Naive thymus-derived CD4-positive, alpha-beta T cell (primary cell): ENCODE measurements at regions not wholly inside any gene's neighbourhood (a gene's known extent, or its start where the extent isn't known, plus 50 kb on each side); places are given as distances from the start of the nearest gene placed in this dataset.

ENCODE experiments used
- ATAC-seq: fragments of 150-1000 bp; cut with Tn5 transposase; 2 replicates; pipeline ENCODE4 v1.10.0; 2021; ENCODE audit warnings: mild to moderate bottlenecking, moderate library complexity
- CTCF ChIA-PET: fragments of 350-600 bp; sonication (Branson Sonifier 250); formaldehyde crosslinking; loops from one replicate; lab custom pipeline; 2021; ENCODE audit warnings: antibody characterized with exemption; lab: Charles Lee
- POLR2A ChIA-PET: fragments of 350-600 bp; sonication (Branson Sonifier 250); formaldehyde crosslinking; loops from one replicate; lab custom pipeline; 2021; ENCODE audit warnings: antibody characterized with exemption, inconsistent platforms; lab: Charles Lee
- DNase-seq, 9 donors: peaks; one replicate each; pipeline versions ENCODE4 v3.0.0 to v3.0.0-alpha.2; 2020 to 2022; ENCODE audit warnings: mixed read lengths in 1 of 9
- H3K27ac ChIP-seq: one replicate; pipeline ENCODE4 v1.7.0; 2013; ENCODE audit warnings: mild to moderate bottlenecking, low read depth, low read length, moderate library complexity
- H3K27me3 ChIP-seq, 2 donors: one replicate each; pipeline ENCODE4 v1.7.0; 2013; ENCODE audit warnings: low read length in 2 of 2, mild to moderate bottlenecking in 2 of 2, moderate library complexity in 2 of 2; ENCODE audit not compliant: control insufficient read depth in 2 of 2, insufficient read depth in 2 of 2
- H3K36me3 ChIP-seq, 3 experiments: 1 replicate in 2 of 3; 2 replicates in 1 of 3; pipeline ENCODE4 v1.7.0; 2013; ENCODE audit warnings: low read length in 3 of 3, mild to moderate bottlenecking in 3 of 3, moderate library complexity in 1 of 3; ENCODE audit not compliant: insufficient read depth in 3 of 3, control insufficient read depth in 2 of 3
- H3K4me1 ChIP-seq, 2 donors: one replicate each; pipeline ENCODE4 v1.7.0; 2013; ENCODE audit warnings: low read length in 2 of 2, mild to moderate bottlenecking in 2 of 2, moderate library complexity in 1 of 2; ENCODE audit not compliant: control insufficient read depth in 2 of 2, insufficient read depth in 2 of 2
- H3K4me3 ChIP-seq: 2 replicates; pipeline ENCODE4 v1.7.0; 2013; ENCODE audit warnings: mild to moderate bottlenecking, low read length
- H3K9me3 ChIP-seq, 3 experiments: 1 replicate in 2 of 3; 2 replicates in 1 of 3; pipeline ENCODE4 v1.7.0; 2013; ENCODE audit warnings: low read length in 3 of 3; ENCODE audit not compliant: control insufficient read depth in 2 of 3
- H3K27ac Mint-ChIP-seq, 9 donors: one replicate each; pipeline ENCODE4 v1.8.0; 2020 to 2022; ENCODE audit warnings: mixed read lengths in 9 of 9, mild to moderate bottlenecking in 8 of 9, moderate library complexity in 5 of 9, inconsistent platforms in 2 of 9
- H3K27me3 Mint-ChIP-seq, 5 donors: one replicate each; pipeline ENCODE4 v1.8.0; 2021 to 2022; ENCODE audit warnings: mixed read lengths in 5 of 5, mild to moderate bottlenecking in 1 of 5
- H3K36me3 Mint-ChIP-seq, 5 donors: one replicate each; pipeline ENCODE4 v1.8.0; 2020 to 2022; ENCODE audit warnings: mixed read lengths in 5 of 5, mild to moderate bottlenecking in 3 of 5, inconsistent platforms in 1 of 5
- H3K4me1 Mint-ChIP-seq, 7 donors: one replicate each; pipeline ENCODE4 v1.8.0; 2020 to 2022; ENCODE audit warnings: mixed read lengths in 7 of 7, mild to moderate bottlenecking in 3 of 7, inconsistent platforms in 1 of 7
- H3K4me3 Mint-ChIP-seq, 10 donors: one replicate each; pipeline ENCODE4 v1.8.0; 2020 to 2022; ENCODE audit warnings: mild to moderate bottlenecking in 10 of 10, mixed read lengths in 10 of 10, moderate library complexity in 6 of 10, inconsistent platforms in 2 of 10
- H3K9me3 Mint-ChIP-seq, 11 donors: one replicate each; pipeline ENCODE4 v1.8.0; 2020 to 2022; ENCODE audit warnings: mixed read lengths in 11 of 11, mild to moderate bottlenecking in 4 of 11, inconsistent platforms in 1 of 11, moderate library complexity in 1 of 11
- intact Hi-C, 2 donors: fragments of 100-400 bp; cut with micrococcal nuclease; formaldehyde crosslinking; loops; one replicate each; pipeline ENCODE4 v1.15.1; 2023

DNA sequence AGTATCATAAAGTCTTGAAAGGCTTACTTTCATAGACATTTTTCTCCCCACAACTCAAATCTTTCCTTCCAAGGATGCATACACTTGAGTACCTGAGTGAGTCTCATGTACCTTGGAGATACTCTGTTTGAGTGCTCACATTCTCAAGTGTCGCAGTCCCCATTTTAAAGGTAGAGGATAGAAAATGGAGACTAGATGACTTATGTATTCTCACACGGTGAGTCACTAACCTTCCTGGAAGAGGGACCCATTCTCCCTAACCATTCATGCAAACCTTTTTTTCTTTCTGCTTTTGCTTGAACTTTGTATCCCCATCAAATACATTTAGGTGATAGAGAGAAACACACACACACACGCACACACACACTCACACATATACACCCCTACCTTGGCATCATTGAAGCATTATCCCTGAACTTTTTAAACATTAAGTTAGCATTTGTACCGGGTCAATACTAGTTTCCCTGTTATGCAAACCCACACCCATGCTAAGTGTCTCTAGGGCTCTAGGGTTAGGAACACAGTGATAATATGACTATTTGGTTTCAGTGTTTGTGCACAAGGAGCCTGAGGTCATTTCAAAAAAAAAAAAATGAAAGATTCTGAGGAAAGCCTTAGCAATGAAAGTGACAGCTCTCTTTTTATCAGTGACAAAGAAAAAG, 236.2 kb downstream of the IKZF2 start:
- Histone ChIP-seq H3K4me1 (no peaks in the 10 kb centered on the region), H3K27me3 (no peaks in the 10 kb centered on the region), H3K4me3 (no peak overlapping the region), H3K36me3 (no peaks in the 10 kb centered on the region), H3K27ac (no peak overlapping the region), H3K9me3 (no peaks in the 10 kb centered on the region)
- DNase-seq (no peak), ATAC-seq (no peak)
- no peak overlapping the region for H3K4me3 Mint-ChIP-seq
- no peaks in the 10 kb centered on the region for H3K27me3 Mint-ChIP-seq
- H3K4me1 Mint-ChIP-seq: peaks cover 0 to 4% (median 0%) of the 10 kb centered on the region in 7 donors
- peaks cover 0 to 1% (median 0%) of the 10 kb centered on the region in 11 donors for H3K9me3 Mint-ChIP-seq
- no peak overlapping the region for H3K27ac Mint-ChIP-seq
- CTCF ChIA-PET: no interaction called here
- intact Hi-C loops: no loop called here
- POLR2A ChIA-PET: no interaction called here
- H3K36me3 Mint-ChIP-seq: no peaks in the 10 kb centered on the region

DNA sequence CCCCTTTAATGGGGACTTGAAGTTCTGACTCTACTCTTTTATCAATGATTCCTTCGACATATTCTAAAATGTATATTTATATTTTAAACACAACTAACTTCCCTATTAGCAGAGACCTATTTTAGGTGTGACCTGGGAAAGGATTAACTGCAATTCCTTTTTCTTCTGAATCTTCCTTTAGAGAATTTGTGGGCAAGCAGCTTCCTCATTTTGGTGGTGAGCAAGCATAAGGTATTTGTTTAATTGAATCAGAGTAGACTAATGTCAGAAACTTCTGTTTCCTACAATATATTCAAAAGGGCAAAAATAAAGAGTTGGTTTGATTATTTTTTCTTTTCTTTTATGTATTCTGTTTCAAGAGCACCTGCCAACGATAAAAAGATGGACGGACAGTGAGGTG, 237.0 kb downstream of the IKZF2 start:
- Mint-ChIP-seq H3K27me3 (no peaks in the 10 kb centered on the region), H3K9me3 (peaks cover 0 to 1% (median 0%) of the 10 kb centered on the region in 11 donors), H3K4me1 (peaks cover 0 to 4% (median 0%) of the 10 kb centered on the region in 7 donors), H3K4me3 (no peak overlapping the region), H3K27ac (no peak overlapping the region), H3K36me3 (no peaks in the 10 kb centered on the region)
- H3K27me3 ChIP-seq: no peaks in the 10 kb centered on the region
- H3K36me3 ChIP-seq: no peaks in the 10 kb centered on the region
- H3K27ac ChIP-seq: no peak overlapping the region
- H3K4me1 ChIP-seq: no peaks in the 10 kb centered on the region
- ChIA-PET POLR2A (no interaction called here), CTCF (no interaction called here)
- intact Hi-C loops: no loop called here
- H3K4me3 ChIP-seq: no peak overlapping the region
- H3K9me3 ChIP-seq: no peaks in the 10 kb centered on the region
- DNase-seq: no peak
- ATAC-seq: no peak

DNA sequence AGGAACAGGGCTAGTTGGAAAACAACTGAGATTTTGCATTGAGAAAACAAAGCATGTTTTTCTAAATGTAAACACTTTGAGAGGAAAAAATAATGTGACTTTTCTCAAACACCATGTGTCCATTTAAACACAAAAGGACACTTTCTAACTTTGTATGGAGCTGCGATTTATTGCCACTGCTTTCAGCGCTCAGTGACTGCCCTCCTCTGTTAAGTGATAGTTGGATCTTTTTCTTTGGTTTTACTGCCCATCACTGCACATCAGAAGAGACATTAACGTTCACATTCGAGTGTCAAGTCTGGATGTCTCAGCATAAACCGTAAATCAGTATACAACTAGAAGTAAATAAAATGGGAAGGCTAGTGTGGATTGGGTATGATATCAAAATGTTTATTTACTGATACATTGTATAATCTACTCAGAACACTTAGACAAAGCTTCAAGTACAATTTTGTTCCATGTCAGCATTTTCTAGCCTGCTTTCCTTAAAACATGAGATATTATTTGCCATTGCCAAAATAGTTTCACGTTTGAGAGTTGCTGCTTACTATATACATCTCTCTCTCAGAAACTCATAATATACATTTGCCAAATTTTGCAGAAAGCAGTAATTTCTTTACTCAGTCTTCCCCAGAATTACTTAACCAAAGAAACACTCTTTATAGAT, 237.6 kb downstream of the IKZF2 start:
- H3K36me3 ChIP-seq: no peaks in the 10 kb centered on the region

DNA sequence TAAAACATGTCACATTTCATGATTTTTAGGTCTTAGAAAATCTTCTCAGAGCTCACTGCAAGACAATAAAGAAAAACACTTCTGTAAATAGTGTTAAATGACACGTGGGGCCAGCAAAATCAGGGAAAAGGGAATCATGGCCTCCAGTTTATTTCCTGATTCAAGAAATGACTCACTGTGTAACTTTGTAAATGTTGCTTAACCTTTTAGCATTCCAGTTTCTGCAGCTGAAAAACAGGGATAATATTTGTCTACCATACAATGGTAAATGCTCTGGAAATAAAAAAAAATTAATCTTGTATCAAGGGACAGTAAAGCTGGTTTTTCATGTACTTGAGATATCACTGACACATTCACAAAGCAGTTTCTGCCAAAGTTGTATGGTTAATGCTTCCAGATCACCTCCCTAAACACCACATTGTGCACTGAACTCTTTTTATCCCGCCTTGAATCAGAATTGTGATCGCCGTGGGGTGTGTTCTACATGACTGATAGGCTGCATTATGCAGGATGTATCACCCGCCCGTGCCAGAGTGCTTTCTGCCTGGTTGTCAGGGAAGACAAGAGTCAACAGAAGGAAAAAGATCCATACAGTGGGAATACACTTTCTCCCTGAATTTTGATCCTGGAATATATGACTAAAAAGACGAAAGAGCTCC, 238.8 kb downstream of the IKZF2 start:
- H3K4me1 ChIP-seq: no peaks in the 10 kb centered on the region
- ATAC-seq: no peak
- Mint-ChIP-seq H3K4me1 (peaks cover 0 to 4% (median 0%) of the 10 kb centered on the region in 7 donors), H3K36me3 (no peaks in the 10 kb centered on the region), H3K9me3 (peaks cover 0 to 1% (median 0%) of the 10 kb centered on the region in 11 donors), H3K4me3 (no peak overlapping the region), H3K27ac (no peak overlapping the region), H3K27me3 (no peaks in the 10 kb centered on the region)
- CTCF ChIA-PET: no interaction called here
- intact Hi-C loops: no loop called here
- H3K4me3 ChIP-seq: no peak overlapping the region
- DNase-seq: no peak
- no peaks in the 10 kb centered on the region for H3K27me3 ChIP-seq
- no peaks in the 10 kb centered on the region for H3K36me3 ChIP-seq
- H3K27ac ChIP-seq: no peak overlapping the region
- H3K9me3 ChIP-seq: no peaks in the 10 kb centered on the region
- POLR2A ChIA-PET: no interaction called here

More for the DNA sequence above, 237.6 kb downstream of the IKZF2 start:
- H3K27ac ChIP-seq: no peak overlapping the region
- no peak for ATAC-seq
- Mint-ChIP-seq H3K9me3 (peaks cover 0 to 1% (median 0%) of the 10 kb centered on the region in 11 donors), H3K27me3 (no peaks in the 10 kb centered on the region), H3K36me3 (no peaks in the 10 kb centered on the region), H3K4me3 (no peak overlapping the region), H3K4me1 (peaks cover 0 to 4% (median 0%) of the 10 kb centered on the region in 7 donors), H3K27ac (no peak overlapping the region)
- ChIA-PET CTCF (interaction anchor here (0.6 kb wide), 1 partner anchor 14 kb away, joined by 3 read pairs; no protein-coding TSS in a partner anchor), POLR2A (no interaction called here)
- H3K4me1 ChIP-seq: no peaks in the 10 kb centered on the region
- H3K9me3 ChIP-seq: no peaks in the 10 kb centered on the region
- intact Hi-C loops: no loop called here
- no peaks in the 10 kb centered on the region for H3K27me3 ChIP-seq
- no peak overlapping the region for H3K4me3 ChIP-seq
- no peak for DNase-seq

DNA sequence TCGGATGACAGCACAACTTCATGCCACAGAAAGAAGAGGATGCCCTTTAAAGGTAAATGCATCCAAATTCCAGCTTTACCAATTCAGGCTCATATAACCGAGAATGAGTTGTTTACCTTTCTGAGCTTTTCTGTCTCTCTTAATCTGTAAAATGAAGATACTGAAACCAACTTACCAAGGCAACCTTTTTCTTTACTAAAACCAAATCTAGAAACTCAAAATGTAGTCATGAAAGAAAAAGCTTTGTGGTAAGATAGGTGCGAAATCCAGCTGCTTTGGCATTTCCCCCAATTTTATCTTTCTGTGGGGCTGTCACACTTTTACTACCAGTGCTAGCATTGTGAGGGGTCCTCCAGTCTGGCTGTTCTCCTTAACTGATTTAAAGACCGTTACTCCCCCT, 240.4 kb downstream of the IKZF2 start:
- Histone ChIP-seq H3K36me3 (no peaks in the 10 kb centered on the region), H3K4me1 (no peaks in the 10 kb centered on the region), H3K27ac (no peak overlapping the region), H3K27me3 (no peaks in the 10 kb centered on the region), H3K9me3 (no peaks in the 10 kb centered on the region), H3K4me3 (no peak overlapping the region)
- Mint-ChIP-seq H3K36me3 (no peaks in the 10 kb centered on the region), H3K27ac (no peak overlapping the region), H3K27me3 (no peaks in the 10 kb centered on the region), H3K9me3 (peaks cover 0 to 1% (median 0%) of the 10 kb centered on the region in 11 donors), H3K4me1 (peaks cover 0 to 4% (median 0%) of the 10 kb centered on the region in 7 donors), H3K4me3 (no peak overlapping the region)
- DNase-seq: no peak
- intact Hi-C loops: no loop called here
- ATAC-seq: no peak
- CTCF ChIA-PET: no interaction called here
- POLR2A ChIA-PET: no interaction called here

DNA sequence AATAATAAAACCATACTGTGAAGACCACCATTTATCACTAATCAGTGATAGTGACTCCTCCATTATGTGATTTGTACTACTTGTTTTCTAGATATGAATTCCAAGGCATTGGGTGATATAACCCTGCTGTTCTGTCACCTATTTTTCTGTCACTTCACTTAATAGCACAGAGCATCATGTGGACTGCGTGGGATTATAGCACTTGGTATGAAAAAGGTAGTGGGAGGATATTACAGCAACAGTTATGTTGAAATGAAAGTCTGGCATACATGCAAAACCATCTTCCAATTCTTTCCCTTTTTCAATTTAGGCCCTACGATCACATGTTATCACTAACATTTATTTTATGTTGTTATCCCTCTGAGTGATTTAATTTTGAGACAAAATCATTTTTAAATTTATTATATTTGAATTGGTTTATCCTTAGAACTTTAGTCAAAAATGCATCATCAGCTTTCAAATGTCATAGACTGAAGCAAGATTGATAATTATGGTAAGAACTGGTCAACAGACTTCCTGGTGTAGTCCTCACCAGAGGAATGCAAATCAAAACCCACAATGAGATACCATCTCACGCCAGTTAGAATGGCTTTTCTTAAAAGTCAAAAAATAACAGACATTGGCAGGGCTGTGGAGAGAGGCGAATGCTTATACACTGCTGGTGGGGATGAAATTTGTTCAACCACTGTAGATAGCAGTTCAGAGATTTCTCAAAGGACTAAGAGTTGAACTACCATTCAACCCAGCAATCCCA, 242.6 kb downstream of the IKZF2 start:
- ChIA-PET POLR2A (no interaction called here), CTCF (no interaction called here)
- Mint-ChIP-seq H3K36me3 (no peaks in the 10 kb centered on the region), H3K27ac (no peak overlapping the region), H3K4me1 (peaks cover 0 to 4% (median 0%) of the 10 kb centered on the region in 7 donors), H3K9me3 (no peaks in the 10 kb centered on the region), H3K4me3 (no peak overlapping the region), H3K27me3 (no peaks in the 10 kb centered on the region)
- ATAC-seq (no peak), DNase-seq (no peak)
- Histone ChIP-seq H3K27me3 (no peaks in the 10 kb centered on the region), H3K4me1 (no peaks in the 10 kb centered on the region), H3K9me3 (no peaks in the 10 kb centered on the region), H3K36me3 (no peaks in the 10 kb centered on the region), H3K27ac (no peak overlapping the region), H3K4me3 (no peak overlapping the region)
- intact Hi-C loops: no loop called here
